HG03280 (cell line): ENCODE measurements at regions not wholly inside any gene's neighbourhood (a gene's known extent, or its start where the extent isn't known, plus 50 kb on each side); places are given as distances from the start of the nearest gene placed in this dataset.

Experiments used
- ATAC-seq: cut with Tn5 transposase; IDR thresholded peaks from one replicate; pipeline ENCODE4 v1.9.1; 2021; ENCODE audit warnings: mild to moderate bottlenecking, moderate library complexity; ENCODE audit not compliant: unreplicated experiment

- no peak for ATAC-seq
Observed at GRCh38 chr11:45481026-45481425, 184.4 kb downstream of the CHST1 start.

- ATAC-seq, result no peak
Observed at GRCh38 chr11:45477588-45477987, 187.8 kb downstream of the CHST1 start.

GRCh38 chr11:45476126-45476525 lies 189.3 kb downstream of the CHST1 start:
- no peak for ATAC-seq

GRCh38 chr11:45475173-45475572 lies 189.0 kb upstream of the SYT13 start:
- no peak for ATAC-seq

- no peak for ATAC-seq
Observed at GRCh38 chr11:45473341-45473895, 187.3 kb upstream of the SYT13 start.

- ATAC-seq, result no peak
Observed at GRCh38 chr11:45472716-45473317, 186.7 kb upstream of the SYT13 start.

- no peak for ATAC-seq
Observed at GRCh38 chr11:45471266-45471665, 185.1 kb upstream of the SYT13 start.

- no peak for ATAC-seq
Observed at GRCh38 chr11:45470794-45471167, 184.6 kb upstream of the SYT13 start.

GRCh38 chr11:45470151-45470793 lies 184.1 kb upstream of the SYT13 start:
- no peak for ATAC-seq

- no peak for ATAC-seq
Observed at GRCh38 chr11:45468267-45468856, 182.2 kb upstream of the SYT13 start.

- ATAC-seq, result no peak
Observed at GRCh38 chr11:45463541-45463940, 177.4 kb upstream of the SYT13 start.

GRCh38 chr11:45461514-45461913 lies 175.4 kb upstream of the SYT13 start:
- ATAC-seq, result no peak

- no peak for ATAC-seq
Observed at GRCh38 chr11:45459491-45459890, 173.3 kb upstream of the SYT13 start.

- no peak for ATAC-seq
Observed at GRCh38 chr11:45458269-45458668, 172.1 kb upstream of the SYT13 start.

GRCh38 chr11:45457649-45458048 lies 171.5 kb upstream of the SYT13 start:
- no peak for ATAC-seq

- ATAC-seq, result no peak
Observed at GRCh38 chr11:45456686-45457085, 170.5 kb upstream of the SYT13 start.

- no peak for ATAC-seq
Observed at GRCh38 chr11:45455536-45455935, 169.4 kb upstream of the SYT13 start.

- ATAC-seq, result no peak
Observed at GRCh38 chr11:45454917-45455401, 168.8 kb upstream of the SYT13 start.

GRCh38 chr11:45453721-45454120 lies 167.6 kb upstream of the SYT13 start:
- ATAC-seq, result no peak

GRCh38 chr11:45451766-45452440 lies 165.8 kb upstream of the SYT13 start:
- ATAC-seq, result no peak

GRCh38 chr11:45450189-45450588 lies 164.0 kb upstream of the SYT13 start:
- ATAC-seq, result no peak
